Amniotic stem cell (primary cell): ENCODE measurements at regions not wholly inside any gene's neighbourhood (a gene's known extent, or its start where the extent isn't known, plus 50 kb on each side); places are given as distances from the start of the nearest gene placed in this dataset.

Experiments
- DNase-seq: peaks from one replicate; lab custom pipeline; 2025; lab: John Stamatoyannopoulos, UW

DNA sequence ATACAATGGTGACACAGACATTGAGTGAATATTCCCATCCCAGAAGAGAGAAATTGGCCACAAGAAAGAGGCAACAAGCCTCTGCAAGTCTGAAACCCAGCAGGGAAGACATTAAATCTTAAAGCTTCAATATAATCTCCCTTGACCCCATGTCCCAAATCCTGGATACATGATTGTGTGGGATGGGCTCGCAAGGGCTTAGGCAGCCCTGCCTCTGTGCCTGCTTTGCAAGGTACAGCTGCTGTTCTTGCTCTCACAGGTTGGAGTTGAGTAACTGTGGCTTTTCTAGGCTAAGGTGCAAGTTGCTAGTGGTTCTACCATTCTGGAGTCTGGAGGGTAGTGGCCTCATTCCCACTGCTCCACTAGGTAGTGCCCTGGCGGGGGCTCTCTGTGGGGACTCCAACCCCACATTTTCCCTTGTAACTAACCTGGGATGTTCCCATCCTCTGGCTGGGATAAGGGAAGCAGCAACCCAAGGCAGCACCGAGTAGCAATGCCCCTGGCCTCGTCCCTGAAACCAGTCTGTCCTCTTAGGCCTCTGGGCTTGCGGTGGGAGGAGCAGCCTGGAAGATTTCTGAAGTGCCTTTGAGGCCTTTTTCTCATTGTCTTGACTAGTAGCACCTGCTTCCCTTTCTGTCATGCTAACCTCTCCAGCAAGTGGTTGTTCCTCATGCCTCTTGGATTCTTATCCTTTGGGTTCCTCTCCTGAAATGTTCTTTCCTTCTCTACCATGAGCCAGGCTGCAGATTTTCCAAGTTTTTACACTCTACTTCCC lies 90.0 kb downstream of the FAM174B start:
- DNase-seq = no peak

DNA sequence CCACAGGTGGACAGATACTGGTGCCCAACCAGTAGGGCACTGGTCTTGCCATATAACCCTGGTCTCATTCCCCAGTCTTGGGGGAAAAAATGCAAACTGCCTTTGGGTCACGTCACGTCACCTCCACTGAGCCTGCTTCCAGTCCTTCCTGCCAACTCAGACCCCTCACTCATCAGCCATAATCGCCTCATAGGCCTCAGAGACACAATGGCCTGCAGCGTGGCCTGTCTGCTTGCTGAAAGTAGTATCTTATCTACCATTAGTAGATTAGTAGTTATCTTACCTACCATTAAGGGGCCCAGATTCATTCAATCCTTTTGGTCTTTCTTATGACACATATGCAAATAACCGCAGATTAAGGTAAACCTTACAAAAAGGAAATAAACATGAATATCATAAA lies 93.8 kb downstream of the FAM174B start:
- DNase-seq = no peak

DNA sequence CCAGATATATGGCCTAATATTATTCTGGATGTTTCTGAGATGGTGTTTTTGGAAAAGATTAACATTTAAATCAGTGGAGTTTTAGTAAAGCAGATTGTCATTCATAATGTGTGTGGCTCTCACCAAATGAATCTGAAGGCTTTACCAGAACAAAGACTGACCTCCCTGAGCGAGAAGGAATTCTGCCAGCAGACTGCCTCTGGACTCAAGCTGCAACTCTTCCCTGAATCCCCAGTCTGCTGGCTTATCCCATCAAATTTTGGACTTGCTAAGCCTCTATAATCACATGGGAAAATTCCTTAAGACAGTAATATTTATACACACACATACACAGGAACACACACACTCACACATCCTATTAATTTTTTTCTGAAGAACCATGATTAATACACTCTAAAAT lies 102.3 kb downstream of the FAM174B start:
- no peak for DNase-seq

DNA sequence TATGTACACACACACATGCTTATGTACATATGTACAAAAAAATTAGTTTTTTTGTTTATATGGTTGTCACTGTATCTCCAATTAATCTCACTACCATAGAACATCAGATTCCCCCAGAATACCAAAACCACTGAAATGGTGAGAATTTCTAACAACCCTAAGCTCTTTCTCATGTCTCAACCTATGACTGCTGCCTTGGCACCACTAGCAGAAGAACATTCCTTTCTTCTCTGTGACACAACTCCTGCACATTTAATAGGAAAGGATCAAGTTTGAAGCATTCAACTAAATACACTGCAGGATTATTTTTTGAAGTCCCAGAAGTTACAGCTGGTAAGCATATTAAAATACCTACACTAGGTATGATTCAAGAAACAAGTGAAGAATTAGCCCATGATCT lies 109.6 kb downstream of the FAM174B start:
- DNase-seq = no peak

DNA sequence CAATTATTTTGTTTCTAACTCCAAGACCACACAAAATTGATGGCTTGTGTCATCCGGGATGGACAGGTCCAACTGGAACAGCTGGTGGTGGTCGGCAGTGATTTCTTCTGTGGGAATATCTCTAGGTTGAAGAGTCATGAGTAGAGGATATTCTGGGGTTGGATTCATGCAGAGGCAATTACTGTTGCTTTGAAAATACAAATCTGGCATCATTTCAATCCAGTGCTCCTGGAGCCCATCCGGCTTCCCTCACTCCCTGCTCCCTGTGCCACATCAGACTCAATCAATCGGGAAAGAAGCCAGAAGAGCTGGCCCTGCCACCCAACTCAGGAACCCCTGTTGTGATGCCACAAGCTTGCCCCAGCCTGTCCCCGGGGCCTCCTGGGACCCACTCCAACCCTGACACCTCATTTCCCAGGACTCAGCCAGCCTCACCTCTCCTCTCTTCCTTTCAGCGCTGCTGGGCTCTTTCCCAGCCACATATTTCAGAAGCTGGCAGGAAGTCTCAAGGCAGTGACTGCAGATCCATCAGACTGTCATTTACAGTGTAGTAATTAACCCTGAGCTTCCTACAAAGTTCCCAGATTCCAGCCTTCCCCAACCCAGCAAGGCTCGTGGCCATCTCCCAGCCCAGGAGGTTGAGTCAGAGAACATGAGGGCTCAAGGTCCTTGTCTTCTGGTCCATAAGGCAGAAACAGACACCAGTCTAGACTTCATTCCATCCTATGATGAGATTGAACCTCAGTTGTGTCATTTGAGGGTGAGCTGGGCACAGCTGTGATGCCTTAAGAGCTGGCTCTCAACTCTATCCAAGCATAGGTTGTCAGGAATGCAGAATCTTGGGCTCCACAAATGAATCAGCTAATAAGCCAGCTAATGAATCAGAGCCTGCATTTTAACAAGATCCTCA lies 114.0 kb downstream of the FAM174B start:
- no peak for DNase-seq

DNA sequence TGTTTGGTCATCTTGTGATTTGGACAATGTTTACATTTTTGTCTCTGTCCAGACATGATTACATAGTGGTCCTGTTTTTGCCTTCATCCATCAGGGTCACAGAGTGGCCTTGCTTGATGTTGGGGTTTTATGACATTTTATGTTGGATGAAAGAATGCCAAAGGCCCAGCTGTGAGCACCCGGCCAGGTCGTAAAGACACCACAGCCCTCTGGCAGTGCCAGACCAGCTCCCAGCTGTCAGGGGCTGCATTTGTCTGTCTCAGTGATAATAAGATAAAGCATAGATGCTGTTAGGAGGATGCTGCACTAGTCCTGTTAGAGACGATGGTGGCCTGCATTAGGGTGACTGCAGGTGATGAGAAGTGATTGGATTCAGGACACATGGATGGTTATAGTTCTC lies 117.5 kb downstream of the FAM174B start:
- DNase-seq = no peak

DNA sequence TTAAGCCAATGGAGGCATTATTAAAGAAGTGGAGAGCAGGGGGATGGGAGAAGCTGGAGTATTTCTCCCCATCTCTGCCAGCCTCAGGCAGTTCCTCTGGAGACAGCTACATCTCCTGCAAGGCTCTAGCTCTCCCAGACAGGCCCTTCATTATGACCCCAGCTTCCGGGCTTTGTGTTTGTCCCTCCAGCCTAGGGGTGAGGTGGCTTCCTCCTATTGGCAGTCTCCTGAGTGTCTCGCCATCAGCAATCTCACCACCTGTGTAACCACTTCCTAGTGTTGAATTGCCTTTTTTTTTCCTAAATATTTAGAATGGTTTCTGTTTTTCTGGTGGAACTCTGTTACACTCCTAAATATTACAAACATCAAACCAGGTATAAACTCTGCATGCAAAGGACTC lies 122.3 kb downstream of the FAM174B start:
- no peak for DNase-seq

DNA sequence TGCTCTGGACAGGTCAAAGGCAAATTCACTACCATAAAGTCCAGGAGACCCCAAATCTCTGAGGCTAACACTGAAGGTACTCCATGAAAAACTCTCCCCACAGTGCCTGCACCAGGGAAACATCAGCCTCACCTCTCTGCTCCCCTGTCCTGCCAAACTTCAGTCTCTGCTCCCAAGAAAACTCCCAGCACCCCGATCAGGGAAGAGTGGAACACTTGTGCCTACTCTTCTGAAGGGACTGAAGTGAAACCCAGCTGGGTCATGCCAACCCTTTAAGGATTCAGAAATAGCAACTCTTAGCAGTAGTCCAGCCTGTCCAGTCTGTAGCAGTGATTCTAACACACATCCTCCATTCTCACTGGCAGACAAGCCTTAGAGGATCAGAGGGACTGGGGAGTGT lies 124.2 kb downstream of the FAM174B start:
- DNase-seq = no peak

DNA sequence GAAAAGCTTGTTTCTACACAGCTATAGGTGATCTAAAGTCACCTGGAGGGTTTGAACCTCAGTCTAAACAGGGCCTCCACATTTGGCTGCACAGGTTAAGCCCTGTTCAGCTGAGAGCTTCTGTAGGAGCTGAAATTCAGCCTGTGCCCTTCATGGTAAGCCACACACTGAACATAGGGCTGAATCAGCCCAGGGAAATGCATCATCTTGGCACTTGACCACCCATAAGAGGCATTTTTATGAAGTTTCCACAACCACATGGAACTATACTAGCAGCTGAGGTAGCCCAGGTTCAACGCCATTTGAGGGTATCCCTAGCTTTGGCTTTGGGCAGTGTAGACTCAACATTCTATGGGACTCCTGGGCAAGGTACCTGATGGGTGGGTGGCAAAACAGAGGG lies 126.8 kb downstream of the FAM174B start:
- no peak for DNase-seq

DNA sequence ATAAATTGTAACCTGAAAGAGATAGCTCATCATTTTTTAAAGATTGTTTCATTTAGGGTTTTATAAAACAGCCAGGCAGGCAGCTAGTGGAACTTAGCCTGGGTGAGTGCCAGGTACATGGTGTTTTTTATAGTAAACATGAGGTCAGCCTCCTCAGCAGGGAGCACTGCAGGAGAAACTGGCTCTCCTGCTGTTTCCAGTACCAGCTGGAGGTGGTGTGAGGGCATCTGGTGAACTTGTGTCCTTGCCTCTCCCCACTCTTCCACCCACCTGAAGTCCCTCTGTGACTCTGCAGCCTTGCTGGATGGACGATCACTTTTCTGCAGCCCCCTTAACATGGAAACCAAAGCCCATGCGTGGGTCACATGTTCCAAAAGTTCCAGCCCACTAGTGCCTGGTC lies 128.4 kb downstream of the FAM174B start:
- no peak for DNase-seq

DNA sequence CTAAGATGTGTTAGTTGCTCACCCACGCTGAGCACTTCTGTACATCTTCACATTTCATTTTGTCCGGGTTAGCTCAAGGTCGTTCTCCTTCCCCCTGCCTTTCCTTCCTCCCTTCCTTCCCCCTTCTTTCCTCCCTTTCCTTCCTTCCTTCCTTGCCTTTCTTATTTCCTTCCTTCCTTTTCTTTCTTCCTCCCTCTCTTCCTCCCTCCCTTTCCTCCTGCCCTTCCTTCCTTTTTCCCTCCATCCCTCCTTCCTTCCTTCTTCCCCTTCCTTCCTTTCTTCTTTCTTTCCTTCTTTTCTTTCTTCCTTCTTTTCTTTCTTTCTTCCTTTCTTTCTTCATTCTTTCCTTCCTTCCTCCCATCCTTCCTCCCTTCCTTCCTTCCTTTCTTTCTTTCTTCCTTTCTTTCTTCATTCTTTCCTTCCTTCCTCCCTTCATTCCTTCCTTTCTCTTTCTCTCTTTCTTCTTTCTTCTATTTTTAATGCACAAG lies 129.8 kb downstream of the FAM174B start:
- no peak for DNase-seq

DNA sequence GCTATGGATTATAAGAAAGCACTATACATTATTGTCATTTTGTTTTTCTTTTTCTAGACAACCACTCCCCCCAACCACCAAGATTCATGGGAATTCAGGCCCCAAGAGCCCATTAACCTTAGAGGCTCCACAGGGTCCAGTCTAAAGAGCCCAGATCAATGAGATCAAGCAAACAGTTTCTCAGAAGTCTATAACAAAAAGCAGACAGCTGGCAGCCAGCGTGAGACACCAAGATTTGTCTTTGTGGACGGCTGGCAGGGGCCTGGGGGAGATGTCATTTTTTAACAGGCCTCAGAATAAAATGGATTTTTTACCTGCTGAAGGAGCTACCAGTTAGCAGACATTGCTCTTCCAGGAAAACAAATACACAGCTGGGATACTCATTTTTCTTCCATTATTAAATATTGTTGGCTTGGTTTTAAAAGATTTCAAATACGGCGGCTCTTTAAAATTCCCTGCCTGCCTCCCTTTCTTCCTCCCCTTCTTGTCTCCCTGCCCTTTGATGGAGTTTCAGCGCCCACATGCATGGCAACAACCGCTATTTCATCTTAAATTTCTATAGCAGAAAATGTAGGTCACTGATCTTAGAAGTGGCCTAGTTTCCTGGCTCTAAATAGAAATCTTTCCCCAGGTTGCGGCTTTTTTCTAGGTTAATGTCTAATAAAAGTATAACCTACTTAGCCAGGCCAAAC lies 130.6 kb downstream of the FAM174B start:
- DNase-seq = no peak

DNA sequence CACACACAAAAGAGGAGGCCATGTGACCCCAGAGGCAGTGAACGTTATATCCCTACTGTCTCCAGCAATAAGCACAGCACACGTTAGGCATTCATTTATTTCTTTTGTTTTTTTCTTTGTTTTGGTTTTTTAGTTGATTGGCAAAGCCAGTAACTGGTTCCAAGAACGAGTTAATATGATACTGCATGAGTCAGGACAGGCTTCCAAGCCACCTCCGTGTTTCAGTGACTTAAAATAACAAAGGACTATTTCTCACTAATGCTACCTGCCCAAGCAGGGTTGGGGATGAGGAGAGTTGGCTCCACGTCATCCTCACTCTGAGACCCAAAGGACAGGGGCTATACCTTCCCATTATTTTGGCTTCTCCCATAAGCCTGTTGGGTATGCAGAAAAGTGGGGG lies 130.5 kb downstream of the ST8SIA2 start:
- DNase-seq = no peak

DNA sequence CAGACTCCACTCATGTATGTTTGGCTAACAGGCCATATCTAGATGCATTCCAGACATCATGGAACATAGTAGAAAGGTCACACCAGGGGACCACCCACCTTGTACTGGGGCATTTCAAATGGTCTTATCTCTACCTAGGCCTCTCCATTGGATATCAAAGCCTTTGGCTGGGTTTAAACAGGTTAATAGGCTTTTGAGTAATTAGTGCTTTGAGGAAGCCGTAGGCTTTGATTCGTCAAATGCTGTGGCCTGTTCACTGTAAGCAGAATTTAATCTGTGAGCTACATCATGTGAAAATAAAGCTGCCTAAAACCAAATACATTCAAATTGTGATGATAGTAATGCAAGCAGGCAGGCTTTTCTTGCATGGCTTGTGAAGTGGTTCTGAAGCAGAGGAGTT lies 129.5 kb downstream of the ST8SIA2 start:
- no peak for DNase-seq

DNA sequence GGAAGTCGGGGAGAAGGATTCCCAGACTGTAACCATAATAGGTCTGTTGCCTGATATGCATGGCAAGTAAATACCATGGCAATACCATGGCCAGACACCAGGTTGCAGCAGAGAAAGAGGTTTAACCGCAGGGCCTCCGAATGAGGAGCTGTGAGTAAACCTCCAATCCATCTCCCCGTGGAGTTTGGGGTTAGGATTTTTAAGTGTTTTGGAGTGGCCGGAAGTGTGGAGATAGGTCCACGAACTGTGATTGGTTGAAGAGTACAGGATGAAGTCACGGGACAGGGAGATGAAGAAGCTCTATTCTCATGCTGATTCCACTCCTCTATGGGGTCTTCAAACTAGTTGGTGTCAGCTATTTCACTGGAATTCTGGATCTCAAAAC lies 127.9 kb downstream of the ST8SIA2 start:
- DNase-seq = peak; percentile 76

DNA sequence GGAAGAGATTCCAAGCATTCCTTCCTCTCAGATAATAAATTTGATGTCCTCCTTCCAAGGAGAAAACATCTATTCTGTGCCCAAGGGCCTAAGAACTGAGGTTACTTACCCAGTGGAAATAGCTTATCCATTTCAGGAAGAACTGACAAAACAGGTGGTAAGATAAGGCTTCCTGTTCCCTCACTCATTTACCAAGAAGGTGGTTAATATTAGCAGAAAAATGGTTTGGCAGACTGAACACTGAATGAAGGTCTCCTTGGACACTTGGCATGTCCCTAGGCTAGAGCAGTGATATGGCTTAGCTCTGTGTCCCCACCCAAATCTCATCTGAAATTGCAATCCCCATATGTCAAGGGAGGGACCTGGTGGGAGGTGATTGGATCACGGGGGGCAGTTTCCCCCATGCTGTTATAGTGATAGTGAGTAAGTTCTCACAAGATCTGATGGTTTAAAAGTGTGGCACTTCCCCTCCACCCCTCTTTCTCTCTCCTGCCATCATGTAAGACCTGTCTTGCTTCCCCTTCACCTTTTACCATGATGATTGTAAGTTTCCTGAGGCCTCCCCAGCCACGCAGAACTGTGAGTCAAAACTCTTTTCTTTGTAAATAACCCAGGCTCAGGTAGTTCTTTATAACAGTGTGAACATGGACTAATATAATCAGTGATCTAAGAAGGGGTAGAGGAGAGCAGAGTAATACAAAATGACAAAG lies 127.4 kb downstream of the ST8SIA2 start:
- no peak for DNase-seq

DNA sequence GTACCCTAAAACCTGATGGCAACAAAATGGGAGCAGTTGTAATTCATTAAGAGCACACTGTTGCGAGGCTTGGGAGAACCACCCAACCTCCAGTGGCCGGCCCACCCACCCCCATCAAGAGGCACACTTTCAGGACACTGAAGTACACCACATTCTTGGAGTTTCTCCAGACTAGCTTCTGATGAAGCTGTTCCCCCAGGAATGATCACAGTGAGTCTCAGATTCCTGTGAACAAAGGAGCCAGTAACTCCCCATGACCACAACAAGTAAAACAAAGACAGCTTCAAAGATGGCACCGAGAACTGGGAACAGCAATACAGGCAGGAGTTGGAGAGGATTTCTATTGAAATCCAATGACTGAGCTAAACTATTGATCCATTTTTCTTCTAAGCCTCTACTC lies 126.0 kb downstream of the ST8SIA2 start:
- no peak for DNase-seq
